ENCODE measurements at regions not wholly inside any gene's neighbourhood (a gene's known extent, or its start where the extent isn't known, plus 50 kb on each side); places are given as distances from the start of the nearest gene placed in this dataset.
A peak's percentile ranks its signal among the peaks of the same experiment; 100 is the strongest.

DNA sequence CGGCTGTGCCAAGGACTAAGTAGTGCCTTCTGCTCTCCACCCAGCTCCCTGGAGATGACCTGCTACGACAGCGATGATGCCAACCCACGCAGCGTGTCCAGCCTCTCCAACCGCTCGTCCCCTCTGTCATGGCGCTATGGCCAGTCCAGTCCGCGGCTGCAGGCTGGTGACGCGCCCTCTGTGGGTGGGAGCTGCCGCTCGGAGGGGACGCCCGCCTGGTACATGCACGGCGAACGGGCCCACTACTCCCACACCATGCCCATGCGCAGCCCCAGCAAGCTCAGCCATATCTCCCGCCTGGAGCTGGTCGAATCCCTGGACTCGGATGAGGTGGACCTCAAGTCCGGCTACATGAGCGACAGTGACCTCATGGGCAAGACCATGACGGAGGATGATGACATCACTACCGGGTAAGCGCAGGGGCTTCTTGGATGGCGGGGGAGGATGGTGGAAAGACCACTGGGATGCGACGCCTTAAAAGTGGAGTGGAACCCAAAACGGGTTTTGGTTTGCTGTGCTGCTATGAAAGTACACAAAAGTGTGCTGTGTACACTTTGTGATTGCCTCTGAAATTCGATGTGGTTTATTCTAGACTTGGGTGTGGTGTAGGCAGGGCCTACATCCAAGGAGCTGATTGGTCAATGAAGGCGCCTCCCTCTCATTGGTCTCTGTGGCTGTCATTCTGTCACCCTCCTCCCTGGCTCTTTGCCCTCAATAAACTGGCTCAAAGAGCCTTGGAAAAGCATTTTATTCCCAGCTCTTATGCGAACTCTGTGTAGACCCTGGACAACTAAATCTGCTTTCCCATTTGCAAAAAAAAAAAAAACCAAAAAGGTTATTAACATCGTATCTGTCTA is 110.4 kb upstream of the IPO9 start:
- no peak overlapping the region for H3K4me3 ChIP-seq (ENCODE audit: low read depth, low read length)
- TF ChIP-seq, protein P1, sequence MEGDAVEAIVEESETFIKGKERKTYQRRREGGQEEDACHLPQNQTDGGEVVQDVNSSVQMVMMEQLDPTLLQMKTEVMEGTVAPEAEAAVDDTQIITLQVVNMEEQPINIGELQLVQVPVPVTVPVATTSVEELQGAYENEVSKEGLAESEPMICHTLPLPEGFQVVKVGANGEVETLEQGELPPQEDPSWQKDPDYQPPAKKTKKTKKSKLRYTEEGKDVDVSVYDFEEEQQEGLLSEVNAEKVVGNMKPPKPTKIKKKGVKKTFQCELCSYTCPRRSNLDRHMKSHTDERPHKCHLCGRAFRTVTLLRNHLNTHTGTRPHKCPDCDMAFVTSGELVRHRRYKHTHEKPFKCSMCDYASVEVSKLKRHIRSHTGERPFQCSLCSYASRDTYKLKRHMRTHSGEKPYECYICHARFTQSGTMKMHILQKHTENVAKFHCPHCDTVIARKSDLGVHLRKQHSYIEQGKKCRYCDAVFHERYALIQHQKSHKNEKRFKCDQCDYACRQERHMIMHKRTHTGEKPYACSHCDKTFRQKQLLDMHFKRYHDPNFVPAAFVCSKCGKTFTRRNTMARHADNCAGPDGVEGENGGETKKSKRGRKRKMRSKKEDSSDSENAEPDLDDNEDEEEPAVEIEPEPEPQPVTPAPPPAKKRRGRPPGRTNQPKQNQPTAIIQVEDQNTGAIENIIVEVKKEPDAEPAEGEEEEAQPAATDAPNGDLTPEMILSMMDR (IDR thresholded peaks at IDR 0.05; ENCODE audit: insufficient read depth, low read length), result no peak
- DNase-seq (ENCODE audit: low read depth), result no peak

DNA sequence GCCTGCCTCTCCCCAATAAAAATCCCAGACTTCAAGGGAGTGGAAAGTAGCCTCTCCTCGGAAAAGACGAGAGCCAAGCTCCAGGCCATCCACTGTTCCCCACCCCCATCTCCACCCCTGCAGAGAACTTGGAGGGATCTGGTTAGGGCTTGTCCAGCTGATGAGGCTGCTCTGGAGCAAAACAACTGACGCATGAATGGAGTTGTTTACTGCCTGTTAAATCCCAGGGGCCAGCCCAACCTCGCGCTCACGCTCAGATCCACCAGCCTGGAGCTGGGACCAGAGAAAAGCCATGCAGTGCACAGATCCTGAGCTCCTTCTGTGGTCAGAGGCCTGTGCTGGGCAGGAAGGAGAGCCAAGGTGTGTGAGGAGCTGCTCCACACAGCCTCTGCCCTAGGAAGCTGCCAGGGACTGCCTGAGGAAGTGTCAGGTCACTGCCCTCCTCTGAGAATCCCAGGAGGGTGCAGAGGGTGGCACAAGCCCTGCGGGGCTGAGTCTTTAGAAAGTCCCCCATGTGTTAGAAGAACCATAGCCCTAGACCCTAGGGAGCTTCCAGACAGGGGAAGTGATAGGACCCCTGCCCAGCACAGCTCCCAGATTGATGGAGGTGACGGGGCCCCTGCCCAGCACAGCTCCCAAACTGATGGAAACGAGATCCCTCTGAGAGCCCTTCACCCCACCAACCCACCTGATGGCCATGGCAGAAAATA is 109.0 kb upstream of the IPO9 start:
- peak; percentile 91 for DNase-seq (ENCODE audit: low read depth)
- H3K4me3 ChIP-seq (ENCODE audit: low read depth, low read length), result no peak overlapping the region
- TF ChIP-seq, protein P1 (IDR thresholded peaks at IDR 0.05; ENCODE audit: insufficient read depth, low read length), result no peak

DNA sequence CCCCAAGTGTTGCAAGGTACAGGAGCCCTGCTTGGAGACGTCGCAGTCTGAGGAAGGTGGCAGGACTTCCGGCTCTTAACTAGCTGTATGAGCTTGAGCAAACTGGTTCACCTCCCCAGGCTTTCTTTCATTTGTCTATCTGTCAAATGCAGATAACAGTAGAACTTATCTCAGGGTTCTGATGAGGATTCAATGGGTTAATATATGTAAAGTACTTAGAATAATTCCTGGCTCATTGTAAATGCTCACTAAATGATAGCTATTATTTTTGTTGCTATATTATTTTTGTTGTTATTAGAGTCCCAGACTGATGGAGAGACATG is 108.5 kb upstream of the IPO9 start:
- no peak overlapping the region for H3K4me3 ChIP-seq (ENCODE audit: low read depth, low read length)
- DNase-seq (ENCODE audit: low read depth), result no peak
- TF ChIP-seq, protein P1 (IDR thresholded peaks at IDR 0.05; ENCODE audit: insufficient read depth, low read length), result no peak

DNA sequence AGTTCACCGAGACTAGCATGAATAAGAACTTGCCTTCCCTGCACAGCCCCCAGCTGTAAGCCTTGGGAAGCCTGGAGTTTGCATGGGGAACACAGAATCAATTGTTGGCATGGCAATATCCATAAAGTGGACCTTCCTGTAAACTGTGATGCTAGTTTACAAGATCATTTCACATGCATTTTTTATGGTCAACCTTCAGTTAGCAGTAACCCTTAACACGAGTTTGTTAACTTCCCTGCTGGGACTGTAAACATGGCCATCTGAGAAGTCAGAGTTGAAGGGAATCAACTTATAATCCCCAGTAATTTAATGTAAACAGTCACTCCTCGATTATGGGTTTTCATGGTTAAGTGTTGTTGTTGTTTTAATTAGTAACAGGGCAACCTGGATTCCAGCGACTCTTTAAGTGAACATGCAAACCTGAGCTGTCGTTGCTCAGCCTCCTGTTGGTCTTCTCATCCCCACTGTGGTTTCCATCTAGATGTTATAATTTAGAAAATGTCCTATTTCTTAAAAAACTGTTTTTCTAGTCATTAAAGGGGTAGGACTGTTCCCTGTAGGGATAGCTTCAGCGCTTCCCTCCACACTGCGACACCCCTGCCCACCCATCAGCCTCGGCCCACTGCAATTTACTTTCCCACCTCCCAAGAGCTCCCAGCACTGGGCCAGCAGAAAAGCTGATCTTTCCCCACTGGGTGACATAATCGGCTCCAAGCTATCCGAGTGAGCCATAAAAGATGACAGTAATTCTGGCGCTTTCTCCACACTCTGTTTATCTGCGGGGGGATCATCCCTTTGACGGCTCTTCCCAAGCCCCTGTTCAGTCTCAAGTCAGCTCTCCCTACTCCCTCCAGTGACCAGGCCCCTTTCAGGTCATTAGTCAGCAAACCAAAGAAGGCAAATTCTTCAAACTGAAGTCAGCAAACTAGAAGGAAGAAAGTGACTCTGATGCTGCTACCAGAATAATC is 107.6 kb upstream of the IPO9 start:
- H3K4me3 ChIP-seq (ENCODE audit: low read depth, low read length), result no peak overlapping the region
- TF ChIP-seq, protein P1 (IDR thresholded peaks at IDR 0.05; ENCODE audit: insufficient read depth, low read length), result no peak
- DNase-seq (ENCODE audit: low read depth), result peak; percentile 66

DNA sequence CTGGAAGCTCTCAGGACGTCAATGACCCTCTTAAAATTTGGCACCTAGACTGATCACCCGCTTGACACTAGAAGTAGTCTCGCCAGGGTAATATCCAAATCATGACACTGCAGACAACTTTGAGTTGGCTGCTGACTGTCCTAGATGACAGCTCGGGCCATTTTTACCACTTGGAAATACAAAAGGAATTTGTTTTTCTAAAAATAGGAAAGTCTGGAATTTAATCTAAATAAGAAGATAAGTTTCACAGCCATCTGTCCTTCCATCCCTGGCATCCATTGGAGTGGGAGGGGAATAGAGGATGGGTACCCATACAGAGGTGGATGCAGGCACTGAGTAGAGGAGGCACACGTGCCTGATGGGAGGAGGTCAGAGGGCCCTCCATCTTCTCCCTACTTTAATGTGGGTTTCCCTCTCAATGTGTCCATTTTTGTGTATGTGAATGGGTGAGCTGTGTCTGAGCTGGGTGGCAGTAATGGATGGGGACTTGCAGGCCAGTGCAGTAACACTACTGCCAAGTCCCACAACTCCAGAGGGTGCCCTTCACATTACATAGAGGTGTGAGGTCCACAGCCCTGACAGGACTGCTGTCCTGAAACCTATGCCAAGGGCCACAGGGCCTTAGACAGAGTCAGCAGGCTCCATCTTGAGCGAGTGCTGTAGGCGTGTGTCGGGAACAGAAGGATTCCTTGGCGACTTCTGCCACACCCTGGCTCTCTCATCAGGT is 104.8 kb upstream of the IPO9 start:
- no peak for DNase-seq (ENCODE audit: low read depth)
- TF ChIP-seq, protein P1 (IDR thresholded peaks at IDR 0.05; ENCODE audit: insufficient read depth, low read length), result no peak
- no peak overlapping the region for H3K4me3 ChIP-seq (ENCODE audit: low read depth, low read length)

DNA sequence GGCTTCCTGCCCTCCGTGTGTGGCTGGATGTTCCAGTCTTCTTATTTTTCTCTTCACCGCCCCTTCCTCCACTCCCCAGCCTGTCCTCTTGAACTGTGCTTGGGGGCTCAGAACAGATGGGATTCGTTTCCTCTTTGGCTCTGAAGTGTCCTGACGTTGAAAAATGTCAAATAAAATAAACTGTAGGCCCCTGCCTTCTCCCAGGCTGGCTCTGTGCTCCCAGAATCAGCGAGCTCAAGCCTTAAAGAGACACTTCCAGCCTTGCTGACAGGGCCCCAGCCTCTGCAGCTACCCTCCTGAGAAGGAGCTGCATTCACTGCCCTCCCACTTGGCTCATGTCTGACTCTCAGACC is 104.2 kb upstream of the IPO9 start:
- DNase-seq (ENCODE audit: low read depth), result peak; percentile 56
- no peak overlapping the region for H3K4me3 ChIP-seq (ENCODE audit: low read depth, low read length)
- TF ChIP-seq, protein P1 (IDR thresholded peaks at IDR 0.05; ENCODE audit: insufficient read depth, low read length), result no peak
